ENCODE measurements at regions not wholly inside any gene's neighbourhood (a gene's known extent, or its start where the extent isn't known, plus 50 kb on each side); places are given as distances from the start of the nearest gene placed in this dataset.

- no peak for DNase-seq
Measured at GRCh38 chr1:194616835-194617234, 1430.4 kb upstream of the B3GALT2 start.

GRCh38 chr1:194602184-194602583 lies 1415.8 kb upstream of the B3GALT2 start:
- no peak for DNase-seq

GRCh38 chr1:194600716-194601115 lies 1414.3 kb upstream of the B3GALT2 start:
- DNase-seq: no peak

GRCh38 chr1:194598098-194598497 lies 1411.7 kb upstream of the B3GALT2 start:
- no peak for DNase-seq

- no peak for DNase-seq
Measured at GRCh38 chr1:194586302-194586701, 1399.9 kb upstream of the B3GALT2 start.

- no peak for DNase-seq
Measured at GRCh38 chr1:194584052-194584451, 1397.6 kb upstream of the B3GALT2 start.

- DNase-seq: no peak
Measured at GRCh38 chr1:194570476-194570875, 1384.1 kb upstream of the B3GALT2 start.

- no peak for DNase-seq
Measured at GRCh38 chr1:194568610-194569009, 1382.2 kb upstream of the B3GALT2 start.

- no peak for DNase-seq
Measured at GRCh38 chr1:194548071-194548470, 1361.7 kb upstream of the B3GALT2 start.

- DNase-seq: no peak
Measured at GRCh38 chr1:194544012-194544411, 1357.6 kb upstream of the B3GALT2 start.

- no peak for DNase-seq
Measured at GRCh38 chr1:194538453-194538852, 1352.0 kb upstream of the B3GALT2 start.

GRCh38 chr1:194537521-194537920 lies 1351.1 kb upstream of the B3GALT2 start:
- DNase-seq: no peak

- no peak for DNase-seq
Measured at GRCh38 chr1:194535369-194535768, 1349.0 kb upstream of the B3GALT2 start.

GRCh38 chr1:194534784-194535183 lies 1348.4 kb upstream of the B3GALT2 start:
- DNase-seq: no peak

- DNase-seq: peak; percentile 48
Measured at GRCh38 chr1:194533641-194534040, 1347.2 kb upstream of the B3GALT2 start.

GRCh38 chr1:194517567-194517966 lies 1331.2 kb upstream of the B3GALT2 start:
- no peak for DNase-seq

GRCh38 chr1:194515916-194516315 lies 1329.5 kb upstream of the B3GALT2 start:
- no peak for DNase-seq

GRCh38 chr1:194512957-194513356 lies 1326.5 kb upstream of the B3GALT2 start:
- no peak for DNase-seq

- DNase-seq: no peak
Measured at GRCh38 chr1:194512345-194512744, 1325.9 kb upstream of the B3GALT2 start.

GRCh38 chr1:194503209-194503608 lies 1316.8 kb upstream of the B3GALT2 start:
- no peak for DNase-seq

- no peak for DNase-seq
Measured at GRCh38 chr1:194495434-194495833, 1309.0 kb upstream of the B3GALT2 start.

GRCh38 chr1:194487172-194487571 lies 1300.8 kb upstream of the B3GALT2 start:
- DNase-seq: no peak

GRCh38 chr1:194485432-194485831 lies 1299.0 kb upstream of the B3GALT2 start:
- DNase-seq: no peak

- no peak for DNase-seq
Measured at GRCh38 chr1:194478731-194479130, 1292.3 kb upstream of the B3GALT2 start.

- no peak for DNase-seq
Measured at GRCh38 chr1:194477908-194478307, 1291.5 kb upstream of the B3GALT2 start.

- no peak for DNase-seq
Measured at GRCh38 chr1:194476872-194477271, 1290.5 kb upstream of the B3GALT2 start.
